Endothelial cell of umbilical vein (primary cell): ENCODE measurements at regions not wholly inside any gene's neighbourhood (a gene's known extent, or its start where the extent isn't known, plus 50 kb on each side); places are given as distances from the start of the nearest gene placed in this dataset.

Source experiments
- BruUV-seq: library from RNA; stranded (reverse); fragments of 400-500 nt; replicated peaks from 2 replicates; lab custom pipeline; 2021; lab: Mats Ljungman, UMichigan
- CTCF ChIA-PET: fragments of 300-600, 350-600 bp; sonication (Branson Sonifier 250); formaldehyde crosslinking; loops from one replicate; lab custom pipeline; 2021; ENCODE audit warnings: antibody characterized with exemption, inconsistent platforms; lab: Charles Lee
- POLR2A ChIA-PET: fragments of 300-600, 350-600 bp; sonication (Branson Sonifier 250); formaldehyde crosslinking; loops from one replicate; lab custom pipeline; 2021; ENCODE audit warnings: antibody characterized with exemption, inconsistent platforms; lab: Charles Lee
- DNase-seq: peaks from one replicate; pipeline ENCODE4 v3.0.0-alpha.2; 2011; ENCODE audit warnings: low read depth, low spot score
- FAIRE-seq: peaks from 2 replicates; lab custom pipeline; 2011; peaks lifted over from hg19 to GRCh38; lab: Jason Lieb, UNC
- H2AFZ ChIP-seq: 2 replicates; pipeline ENCODE4 v1.6.0; 2012; ENCODE audit warnings: low read depth, low read length, control low read depth, inconsistent platforms
- H3K27ac ChIP-seq: 2 replicates; pipeline ENCODE4 v1.5.1; 2011; ENCODE audit warnings: low read depth, mild to moderate bottlenecking, control low read depth, low read length, moderate library complexity; ENCODE audit not compliant: insufficient read depth
- H3K27me3 ChIP-seq, 2 experiments: 2 replicates each; pipeline versions ENCODE4 v1.6.0 to v1.6.1; 2011; ENCODE audit warnings: low read length in 2 of 2, mixed read lengths in 1 of 2; ENCODE audit not compliant: control insufficient read depth in 2 of 2, insufficient read depth in 2 of 2
- H3K36me3 ChIP-seq, 2 experiments: 2 replicates in 1 of 2; 3 replicates in 1 of 2; pipeline ENCODE4 v1.5.1; 2011; ENCODE audit warnings: low read length in 2 of 2, mild to moderate bottlenecking in 1 of 2, moderate library complexity in 1 of 2; ENCODE audit not compliant: control insufficient read depth in 2 of 2, insufficient read depth in 2 of 2; ENCODE audit errors: extremely low read depth in 1 of 2
- H3K4me1 ChIP-seq: 3 replicates; pipeline ENCODE4 v1.5.1; 2011; ENCODE audit warnings: mild to moderate bottlenecking, low read length; ENCODE audit not compliant: control insufficient read depth, insufficient read depth; ENCODE audit errors: extremely low read depth
- H3K4me2 ChIP-seq: 2 replicates; pipeline ENCODE4 v1.6.1; 2011; ENCODE audit warnings: low read length, control low read depth, mixed read lengths; ENCODE audit not compliant: insufficient read depth
- H3K4me3 ChIP-seq, 3 experiments: fragments of 200-600 bp in 1 of 3; sonication (generic), shearing (Covaris generic) in 1 of 3; replicated peaks in 1 of 3; 2 replicates each; pipeline ENCODE4 v1.5.1; 2011 to 2016; ENCODE audit warnings: control low read depth in 3 of 3, low read length in 3 of 3, mild to moderate bottlenecking in 2 of 3, inconsistent platforms in 1 of 3, low read depth in 1 of 3, moderate library complexity in 1 of 3; ENCODE audit not compliant: insufficient read depth in 1 of 3
- H3K79me2 ChIP-seq: 2 replicates; pipeline ENCODE4 v1.6.0; 2012; ENCODE audit warnings: low read length, inconsistent platforms; ENCODE audit not compliant: control insufficient read depth, insufficient read depth
- H3K9ac ChIP-seq: replicated peaks from 2 replicates; pipeline ENCODE3; 2011; ENCODE audit warnings: low read length, control low read depth; ENCODE audit not compliant: insufficient read depth; ENCODE audit errors: extremely low read depth
- H3K9me1 ChIP-seq: replicated peaks from 3 replicates; pipeline ENCODE4 v1.6.0; 2011; ENCODE audit warnings: mild to moderate bottlenecking, low read length; ENCODE audit not compliant: control insufficient read depth, insufficient read depth; ENCODE audit errors: extremely low read depth
- H3K9me3 ChIP-seq: replicated peaks from 2 replicates; pipeline ENCODE4 v1.5.1; 2012; ENCODE audit warnings: low read length, inconsistent platforms; ENCODE audit not compliant: control insufficient read depth, insufficient read depth
- H4K20me1 ChIP-seq: replicated peaks from 2 replicates; pipeline ENCODE3; 2011; ENCODE audit warnings: mild to moderate bottlenecking, low read length; ENCODE audit not compliant: control insufficient read depth, insufficient read depth; ENCODE audit errors: extremely low read depth
- CTCF ChIP-seq, 2 donors: IDR thresholded peaks; 1 replicate in 1 of 2; 2 replicates in 1 of 2; pipeline ENCODE4 v1.5.1; 2011; ENCODE audit warnings: low read length in 2 of 2, mild to moderate bottlenecking in 2 of 2, moderate library complexity in 2 of 2, control low read depth in 1 of 2, inconsistent platforms in 1 of 2, low read depth in 1 of 2; ENCODE audit not compliant: insufficient read depth in 1 of 2; ENCODE audit errors: extremely low read depth in 1 of 2
- EZH2 ChIP-seq: IDR thresholded peaks from 2 replicates; pipeline ENCODE4 v1.6.1; 2012; ENCODE audit warnings: borderline replicate concordance, low read depth, mild to moderate bottlenecking, moderate library complexity, low read length, inconsistent platforms; ENCODE audit not compliant: severe bottlenecking
- FOS ChIP-seq: IDR thresholded peaks from 2 replicates; pipeline ENCODE4 v1.6.1; 2011; ENCODE audit warnings: mild to moderate bottlenecking, low read length, moderate library complexity, borderline replicate concordance; ENCODE audit not compliant: insufficient read depth
- GATA2 ChIP-seq: IDR thresholded peaks from 2 replicates; pipeline ENCODE4 v1.7.0; 2011; ENCODE audit warnings: low read depth, mild to moderate bottlenecking, moderate library complexity, mixed read lengths, low read length; ENCODE audit not compliant: insufficient read length, insufficient read depth
- MAX ChIP-seq: IDR thresholded peaks from 2 replicates; pipeline ENCODE4 v1.6.1; 2011; ENCODE audit not compliant: insufficient read depth, insufficient read length
- MYC ChIP-seq: IDR thresholded peaks from one replicate; pipeline ENCODE4 v1.6.1; 2011; ENCODE audit warnings: mild to moderate bottlenecking, low read depth, low read length
- POLR2A ChIP-seq: IDR thresholded peaks from 2 replicates; pipeline ENCODE4 v1.6.1; 2012; ENCODE audit warnings: low read depth, mild to moderate bottlenecking, control low read depth, low read length
- POLR2AphosphoS5 ChIP-seq: IDR thresholded peaks from 2 replicates; pipeline ENCODE4 v1.6.1; 2012; ENCODE audit warnings: low read depth, mild to moderate bottlenecking, control low read depth, low read length, moderate library complexity; ENCODE audit not compliant: insufficient read depth
- dilution Hi-C: fragments of 300-500 bp; cut with MboI; formaldehyde crosslinking; loops from one replicate; pipeline ENCODE4 v1.15.0; 2019; ENCODE audit warnings: low sequenced_read_pairs; ENCODE audit not compliant: extremely low pct_ligation_motif_present
- intact Hi-C: fragments of 100-400 bp; cut with micrococcal nuclease; formaldehyde crosslinking; loops from one replicate; pipeline ENCODE4 v1.10.0; 2022

- Histone ChIP-seq H2AFZ (no peak overlapping the region), H3K9me3 (no peaks in the 10 kb centered on the region), H3K4me1 (no peaks in the 10 kb centered on the region), H3K9ac (no peak overlapping the region), H3K36me3 (no peaks in the 10 kb centered on the region), H3K27me3 (no peaks in the 10 kb centered on the region), H3K27ac (no peak overlapping the region), H3K4me3 (no peak overlapping the region), H3K4me2 (no peak overlapping the region), H3K79me2 (no peaks in the 10 kb centered on the region), H4K20me1 (no peaks in the 10 kb centered on the region), H3K9me1 (no peaks in the 10 kb centered on the region)
- FAIRE-seq (no peak), DNase-seq (peak; percentile 40)
- ChIA-PET POLR2A (no interaction called here), CTCF (interaction anchor here (1.0 to 2.7 kb wide), 4 partner anchors 10 to 30 kb away, joined by 3 to 7 read pairs (median 3); no protein-coding TSS in a partner anchor)
- intact Hi-C loops (no loop called here), dilution Hi-C loops (no loop called here)
- BruUV-seq, result no TSS peak
- TF ChIP-seq MYC (no peak), GATA2 (no peak), MAX (no peak), FOS (peak; percentile 10), POLR2A (no peak), CTCF (IDR thresholded peaks at IDR 0.05; ENCODE audit: extremely low read depth in 1 of 2, insufficient read depth in 1 of 2, low read depth in 1 of 2, low read length in 2 of 2) (no peak), EZH2 (no peak), POLR2AphosphoS5 (no peak)
Observed at GRCh38 chr3:80097674-80098073, 329.9 kb upstream of the ROBO1 start.
